B cell (primary cell): ENCODE measurements at regions not wholly inside any gene's neighbourhood (a gene's known extent, or its start where the extent isn't known, plus 50 kb on each side); places are given as distances from the start of the nearest gene placed in this dataset.

Experiments
- EZH2 ChIP-seq: IDR thresholded peaks from 2 replicates; pipeline ENCODE4 v1.6.1; 2012; ENCODE audit warnings: borderline replicate concordance, low read depth, mild to moderate bottlenecking, moderate library complexity, low read length; ENCODE audit not compliant: insufficient read depth, poor library complexity, severe bottlenecking
- TF ChIP-seq, protein P1 (sequence below): fragments of 200-600 bp; IDR thresholded peaks from one replicate; pipeline ENCODE4 v1.8.0; 2022; ENCODE audit warnings: antibody characterized with exemption, mild to moderate bottlenecking

GRCh38 chr2:22253171-22253570 is 1129.4 kb downstream of the TDRD15 start:
- TF ChIP-seq, protein P1, sequence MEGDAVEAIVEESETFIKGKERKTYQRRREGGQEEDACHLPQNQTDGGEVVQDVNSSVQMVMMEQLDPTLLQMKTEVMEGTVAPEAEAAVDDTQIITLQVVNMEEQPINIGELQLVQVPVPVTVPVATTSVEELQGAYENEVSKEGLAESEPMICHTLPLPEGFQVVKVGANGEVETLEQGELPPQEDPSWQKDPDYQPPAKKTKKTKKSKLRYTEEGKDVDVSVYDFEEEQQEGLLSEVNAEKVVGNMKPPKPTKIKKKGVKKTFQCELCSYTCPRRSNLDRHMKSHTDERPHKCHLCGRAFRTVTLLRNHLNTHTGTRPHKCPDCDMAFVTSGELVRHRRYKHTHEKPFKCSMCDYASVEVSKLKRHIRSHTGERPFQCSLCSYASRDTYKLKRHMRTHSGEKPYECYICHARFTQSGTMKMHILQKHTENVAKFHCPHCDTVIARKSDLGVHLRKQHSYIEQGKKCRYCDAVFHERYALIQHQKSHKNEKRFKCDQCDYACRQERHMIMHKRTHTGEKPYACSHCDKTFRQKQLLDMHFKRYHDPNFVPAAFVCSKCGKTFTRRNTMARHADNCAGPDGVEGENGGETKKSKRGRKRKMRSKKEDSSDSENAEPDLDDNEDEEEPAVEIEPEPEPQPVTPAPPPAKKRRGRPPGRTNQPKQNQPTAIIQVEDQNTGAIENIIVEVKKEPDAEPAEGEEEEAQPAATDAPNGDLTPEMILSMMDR: no peak
- no peak for TF ChIP-seq EZH2
